ENCODE measurements at regions not wholly inside any gene's neighbourhood (a gene's known extent, or its start where the extent isn't known, plus 50 kb on each side); places are given as distances from the start of the nearest gene placed in this dataset.

DNA sequence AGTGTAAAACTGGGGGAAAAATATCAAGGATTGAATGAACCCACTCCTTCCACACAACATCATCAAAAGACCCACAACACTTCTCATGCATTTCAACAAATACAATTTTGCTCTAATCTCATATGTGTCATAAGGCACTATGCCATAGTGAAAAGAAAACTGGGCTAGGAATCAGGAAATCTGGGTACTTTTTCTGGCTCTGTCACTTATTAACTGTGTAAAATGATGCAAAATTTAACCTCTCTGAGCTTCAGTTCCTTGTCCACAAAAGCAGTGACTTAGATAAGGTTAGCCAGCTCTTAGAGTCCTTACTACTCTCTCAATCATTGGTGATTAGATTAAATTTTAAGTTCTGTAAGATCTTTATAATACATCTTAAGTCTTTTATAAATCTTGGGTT lies 250.5 kb upstream of the SOX5 start:
- Histone ChIP-seq H3K27me3 (ENCODE audit: insufficient read depth, poor library complexity, severe bottlenecking) (no peaks in the 10 kb centered on the region), H3K9me3 (ENCODE audit: severe bottlenecking) (no peaks in the 10 kb centered on the region), H3K4me3 (ENCODE audit: severe bottlenecking) (no peak overlapping the region), H3K4me1 (ENCODE audit: insufficient read depth, poor library complexity, severe bottlenecking) (no peaks in the 10 kb centered on the region), H3K36me3 (ENCODE audit: low read depth) (no peaks in the 10 kb centered on the region), H3K27ac (ENCODE audit: poor library complexity, severe bottlenecking) (no peak overlapping the region)
- no peak for DNase-seq (ENCODE audit: low spot score)
- ATAC-seq (ENCODE audit: low read depth), result no peak
- TF ChIP-seq CTCF (IDR thresholded peaks at IDR 0.05; ENCODE audit: poor library complexity, severe bottlenecking), result no peak

GRCh38 chr12:24198936-24199671 lies 249.6 kb upstream of the SOX5 start:
- no peak for ATAC-seq (ENCODE audit: low read depth)
- Histone ChIP-seq H3K4me3 (ENCODE audit: severe bottlenecking) (no peak overlapping the region), H3K9me3 (ENCODE audit: severe bottlenecking) (no peaks in the 10 kb centered on the region), H3K36me3 (ENCODE audit: low read depth) (no peaks in the 10 kb centered on the region), H3K27me3 (ENCODE audit: insufficient read depth, poor library complexity, severe bottlenecking) (no peaks in the 10 kb centered on the region), H3K4me1 (ENCODE audit: insufficient read depth, poor library complexity, severe bottlenecking) (no peaks in the 10 kb centered on the region), H3K27ac (ENCODE audit: poor library complexity, severe bottlenecking) (no peak overlapping the region)
- DNase-seq (ENCODE audit: low spot score), result no peak
- TF ChIP-seq CTCF (IDR thresholded peaks at IDR 0.05; ENCODE audit: poor library complexity, severe bottlenecking), result no peak

- ATAC-seq (ENCODE audit: low read depth), result no peak
- no peak for TF ChIP-seq CTCF (IDR thresholded peaks at IDR 0.05; ENCODE audit: poor library complexity, severe bottlenecking)
- Histone ChIP-seq H3K4me1 (ENCODE audit: insufficient read depth, poor library complexity, severe bottlenecking) (no peaks in the 10 kb centered on the region), H3K4me3 (ENCODE audit: severe bottlenecking) (no peak overlapping the region), H3K27me3 (ENCODE audit: insufficient read depth, poor library complexity, severe bottlenecking) (no peaks in the 10 kb centered on the region), H3K27ac (ENCODE audit: poor library complexity, severe bottlenecking) (no peak overlapping the region), H3K36me3 (ENCODE audit: low read depth) (no peaks in the 10 kb centered on the region), H3K9me3 (ENCODE audit: severe bottlenecking) (no peaks in the 10 kb centered on the region)
- DNase-seq (ENCODE audit: low spot score), result no peak
These were observed 248.6 kb upstream of the SOX5 start for GRCh38 chr12:24198070-24198469.

GRCh38 chr12:24197532-24197931 lies 248.1 kb upstream of the SOX5 start:
- no peaks in the 10 kb centered on the region for H3K9me3 ChIP-seq (ENCODE audit: severe bottlenecking)
- no peak overlapping the region for H3K27ac ChIP-seq (ENCODE audit: poor library complexity, severe bottlenecking)
- no peak overlapping the region for H3K4me3 ChIP-seq (ENCODE audit: severe bottlenecking)
- no peaks in the 10 kb centered on the region for H3K4me1 ChIP-seq (ENCODE audit: insufficient read depth, poor library complexity, severe bottlenecking)
- TF ChIP-seq CTCF (IDR thresholded peaks at IDR 0.05; ENCODE audit: poor library complexity, severe bottlenecking), result no peak
- H3K36me3 ChIP-seq (ENCODE audit: low read depth), result no peaks in the 10 kb centered on the region
- DNase-seq (ENCODE audit: low spot score) (no peak), ATAC-seq (ENCODE audit: low read depth) (no peak)
- H3K27me3 ChIP-seq (ENCODE audit: insufficient read depth, poor library complexity, severe bottlenecking), result no peaks in the 10 kb centered on the region

DNA sequence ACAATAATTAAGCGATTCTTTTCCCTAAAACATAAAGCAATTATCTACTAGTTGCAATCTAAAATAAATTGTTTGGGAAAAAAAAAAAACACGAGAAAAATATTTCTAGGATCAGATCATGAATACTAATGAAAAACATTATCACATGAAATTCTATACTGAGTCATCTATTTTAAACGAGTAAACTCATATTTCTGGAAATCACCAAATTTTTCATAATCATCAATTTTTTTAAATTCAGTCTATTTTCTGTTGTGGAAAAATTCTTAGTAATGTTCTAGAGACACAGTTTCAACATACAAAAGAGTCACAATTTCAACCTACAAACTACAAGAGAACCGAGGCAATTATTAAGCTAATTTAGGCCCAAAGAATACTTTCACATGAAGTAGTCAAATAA lies 245.6 kb upstream of the SOX5 start:
- Histone ChIP-seq H3K4me1 (ENCODE audit: insufficient read depth, poor library complexity, severe bottlenecking) (no peaks in the 10 kb centered on the region), H3K27me3 (ENCODE audit: insufficient read depth, poor library complexity, severe bottlenecking) (no peaks in the 10 kb centered on the region), H3K9me3 (ENCODE audit: severe bottlenecking) (no peaks in the 10 kb centered on the region), H3K4me3 (ENCODE audit: severe bottlenecking) (no peak overlapping the region), H3K36me3 (ENCODE audit: low read depth) (no peaks in the 10 kb centered on the region), H3K27ac (ENCODE audit: poor library complexity, severe bottlenecking) (no peak overlapping the region)
- TF ChIP-seq CTCF (IDR thresholded peaks at IDR 0.05; ENCODE audit: poor library complexity, severe bottlenecking), result no peak
- ATAC-seq (ENCODE audit: low read depth) (no peak), DNase-seq (ENCODE audit: low spot score) (no peak)

Data from RWPE2 (cell line).